HepG2 (cell line): ENCODE measurements at regions not wholly inside any gene's neighbourhood (a gene's known extent, or its start where the extent isn't known, plus 50 kb on each side); places are given as distances from the start of the nearest gene placed in this dataset.

Experiments
- ATAC-seq: fragments of 200-7000 bp; cut with Tn5 transposase; 3 replicates; pipeline ENCODE4 v1.9.1; 2020; ENCODE audit warnings: mild to moderate bottlenecking, moderate library complexity
- BruUV-seq: library from RNA; stranded (reverse); fragments of 400-500 nt; replicated peaks from 2 replicates; lab custom pipeline; 2021; lab: Mats Ljungman, UMichigan
- CTCF ChIA-PET: fragments of 300-600 bp; formaldehyde crosslinking; extraction: SDS; loops from one replicate; lab custom pipeline; 2021; ENCODE audit warnings: low total read pairs, inconsistent platforms, low intra/inter-chr PET ratio; lab: Yijun Ruan, JAX
- POLR2A ChIA-PET: fragments of 350-600 bp; sonication (Branson Sonifier 250); formaldehyde crosslinking; loops from one replicate; lab custom pipeline; 2020; ENCODE audit warnings: antibody characterized with exemption, inconsistent platforms; lab: Yijun Ruan, JAX
- DNase-seq: peaks from one replicate; pipeline ENCODE4 v3.0.0-alpha.2; 2015; ENCODE audit warnings: low spot score
- FAIRE-seq: peaks from 3 replicates; lab custom pipeline; 2011; peaks lifted over from hg19 to GRCh38; lab: Jason Lieb, UNC
- H2AFZ ChIP-seq: one replicate; pipeline ENCODE4 v1.6.1; 2011; ENCODE audit warnings: low read length, inconsistent platforms
- H3K27ac ChIP-seq: fragments of 300-600 bp; 3 replicates; pipeline ENCODE4 v1.8.0; 2011; ENCODE audit warnings: mixed run types, mild to moderate bottlenecking, mixed read lengths, low read length, inconsistent platforms; ENCODE audit not compliant: insufficient read depth; ENCODE audit errors: extremely low read length
- H3K27me3 ChIP-seq, 2 experiments: fragments of 200-600 bp in 1 of 2; 2 replicates in 1 of 2; 3 replicates in 1 of 2; pipeline versions ENCODE4 v1.6.0 to v1.8.0; 2011; ENCODE audit warnings: low read length in 2 of 2, mild to moderate bottlenecking in 2 of 2, moderate library complexity in 2 of 2, inconsistent platforms in 1 of 2; ENCODE audit not compliant: insufficient read depth in 2 of 2, control insufficient read depth in 1 of 2
- H3K36me3 ChIP-seq, 2 experiments: fragments of 200-600 bp in 1 of 2; replicated peaks in 1 of 2; 2 replicates in 1 of 2; 3 replicates in 1 of 2; pipeline versions ENCODE4 v1.5.1 to v1.8.0; 2011; ENCODE audit warnings: low read length in 2 of 2, inconsistent platforms in 1 of 2; ENCODE audit not compliant: insufficient read depth in 2 of 2, control insufficient read depth in 1 of 2
- H3K4me1 ChIP-seq: 2 replicates; pipeline ENCODE4 v1.5.1; 2012; ENCODE audit warnings: low read length, inconsistent platforms; ENCODE audit not compliant: insufficient read depth
- H3K4me2 ChIP-seq: 2 replicates; pipeline ENCODE4 v1.6.0; 2011; ENCODE audit warnings: low read depth, low read length, inconsistent platforms
- H3K4me3 ChIP-seq, 3 experiments: fragments of 200-600 bp in 1 of 3; sonication (generic), shearing (Covaris generic) in 1 of 3; replicated peaks in 1 of 3; 2 replicates each; pipeline ENCODE4 v1.5.1; 2011 to 2016; ENCODE audit warnings: low read length in 3 of 3, inconsistent platforms in 2 of 3, low read depth in 2 of 3, mild to moderate bottlenecking in 2 of 3, control low read depth in 1 of 3, mixed read lengths in 1 of 3; ENCODE audit not compliant: insufficient read depth in 1 of 3
- H3K79me2 ChIP-seq: one replicate; pipeline ENCODE4 v1.6.1; 2011; ENCODE audit warnings: low read length, inconsistent platforms; ENCODE audit not compliant: insufficient read depth
- H3K9ac ChIP-seq: 2 replicates; pipeline ENCODE4 v1.6.0; 2011; ENCODE audit warnings: mild to moderate bottlenecking, low read depth, low read length, inconsistent platforms; ENCODE audit not compliant: insufficient read depth
- H3K9me3 ChIP-seq: 2 replicates; pipeline ENCODE4 v1.5.1; 2012; ENCODE audit warnings: mild to moderate bottlenecking, low read length
- H4K20me1 ChIP-seq: 2 replicates; pipeline ENCODE4 v1.6.0; 2011; ENCODE audit warnings: inconsistent platforms, mild to moderate bottlenecking, low read length, moderate library complexity; ENCODE audit not compliant: insufficient read depth
- CHD2 ChIP-seq: IDR thresholded peaks from 2 replicates; pipeline ENCODE4 v1.6.1; 2011; ENCODE audit warnings: low read depth, low read length, improper control_type of control experiment
- HOXA5 ChIP-seq: sonication (generic); formaldehyde crosslinking; IDR thresholded peaks from 2 replicates; pipeline ENCODE4 v1.4.0; 2020; ENCODE audit warnings: missing genetic modification reagents
- NCOA1 ChIP-seq: sonication (generic); formaldehyde crosslinking; IDR thresholded peaks from 2 replicates; pipeline ENCODE4 v1.9.0; 2021; ENCODE audit warnings: missing genetic modification reagents
- PRMT3 ChIP-seq: sonication (generic); formaldehyde crosslinking; IDR thresholded peaks from 2 replicates; pipeline ENCODE4 v1.8.1; 2022; ENCODE audit warnings: low read depth, mild to moderate bottlenecking, moderate library complexity, missing genetic modification reagents, borderline replicate concordance
- PRPF4 ChIP-seq: fragments of 200-400 bp; formaldehyde crosslinking; IDR thresholded peaks from 2 replicates; pipeline ENCODE4 v1.6.1; 2016; ENCODE audit warnings: low read length, low read depth; ENCODE audit not compliant: poor library complexity, severe bottlenecking
- RCOR2 ChIP-seq: IDR thresholded peaks from 2 replicates; pipeline ENCODE4 v1.6.1; 2016; ENCODE audit warnings: missing biosample characterization, missing genetic modification reagents
- SP5 ChIP-seq: IDR thresholded peaks from 2 replicates; pipeline ENCODE4 v1.6.1; 2016; ENCODE audit warnings: low read depth, borderline replicate concordance
- TP53 ChIP-seq: sonication (generic); formaldehyde crosslinking; conservative IDR thresholded peaks from 2 replicates; pipeline ENCODE4 v1.4.0; 2020; ENCODE audit warnings: missing genetic modification reagents
- TRIM24 ChIP-seq: sonication (generic); formaldehyde crosslinking; IDR thresholded peaks from 2 replicates; pipeline ENCODE4 v1.8.0; 2022; ENCODE audit warnings: mild to moderate bottlenecking, missing genetic modification reagents
- ZBTB4 ChIP-seq: sonication (generic); formaldehyde crosslinking; IDR thresholded peaks from 2 replicates; pipeline ENCODE4 v1.4.0; 2020; ENCODE audit warnings: missing genetic modification reagents, mild to moderate bottlenecking, borderline replicate concordance
- ZNF12 ChIP-seq: sonication (generic); formaldehyde crosslinking; IDR thresholded peaks from 2 replicates; pipeline ENCODE4 v1.5.0; 2020; ENCODE audit warnings: missing genetic modification reagents
- ZNF317 ChIP-seq: sonication (generic); formaldehyde crosslinking; IDR thresholded peaks from 2 replicates; pipeline ENCODE4 v1.5.0; 2020; ENCODE audit warnings: mild to moderate bottlenecking, missing genetic modification reagents
- ZNF335 ChIP-seq: sonication (generic); formaldehyde crosslinking; IDR thresholded peaks from 2 replicates; pipeline ENCODE4 v1.4.0; 2020; ENCODE audit warnings: missing genetic modification reagents
- ZNF33A ChIP-seq: sonication (generic); formaldehyde crosslinking; IDR thresholded peaks from 2 replicates; pipeline ENCODE4 v1.5.1; 2020; ENCODE audit warnings: missing genetic modification reagents, mild to moderate bottlenecking, moderate library complexity, borderline replicate concordance
- WGBS: methylation state at CpG from one replicate; pipeline ENCODE4 v1.1.6; 2017; ENCODE audit warnings: low lambda C conversion rate; 5-methylcytosine and 5-hydroxymethylcytosine counted together
- in situ Hi-C: cut with HindIII; loops from 2 replicates; pipeline ENCODE4 v1.10.0; 2017; ENCODE audit warnings: low pct_unique_long_range_greater_than_20kb; ENCODE audit not compliant: extremely low pct_ligation_motif_present
- intact Hi-C: fragments of 100-400 bp; cut with micrococcal nuclease; formaldehyde crosslinking; loops from one replicate; pipeline ENCODE4 v1.10.0; 2022; ENCODE audit not compliant: unreplicated experiment

GRCh38 chr7:82579047-82579446, 135.5 kb upstream of the CACNA2D1 start:
- ATAC-seq (no peak), DNase-seq (no peak), FAIRE-seq (no peak)
- H3K9me3 ChIP-seq, result no peaks in the 10 kb centered on the region
- POLR2A ChIA-PET, result no interaction called here
- H3K27me3 ChIP-seq, result no peaks in the 10 kb centered on the region
- H4K20me1 ChIP-seq, result no peaks in the 10 kb centered on the region
- no peaks in the 10 kb centered on the region for H3K79me2 ChIP-seq
- in situ Hi-C loops (loop anchor here (10.0 kb wide), 1 partner anchor 534 kb away; no protein-coding TSS in a partner anchor), intact Hi-C loops (no loop called here)
- BruUV-seq, result no TSS peak
- TF ChIP-seq ZNF317 (CRISPR knock-in tag) (no peak), ZBTB4 (CRISPR knock-in tag) (no peak), HOXA5 (CRISPR knock-in tag) (no peak), RCOR2 (CRISPR knock-in tag) (no peak)
- H3K4me1 ChIP-seq, result no peaks in the 10 kb centered on the region
- H3K4me2 ChIP-seq, result no peak overlapping the region
- no peak overlapping the region for H3K4me3 ChIP-seq
- H3K36me3 ChIP-seq, result no peaks in the 10 kb centered on the region
- no peak overlapping the region for H3K9ac ChIP-seq
- no peak overlapping the region for H3K27ac ChIP-seq
- CTCF ChIA-PET, result no interaction called here
- 2% methylated on average over 3 of the region's 3 CpGs for WGBS
- no peak overlapping the region for H2AFZ ChIP-seq

GRCh38 chr7:82578430-82578829, 134.9 kb upstream of the CACNA2D1 start:
- Histone ChIP-seq H3K4me3 (no peak overlapping the region), H3K27ac (no peak overlapping the region), H4K20me1 (no peaks in the 10 kb centered on the region), H3K4me1 (no peaks in the 10 kb centered on the region), H3K36me3 (no peaks in the 10 kb centered on the region), H3K9ac (no peak overlapping the region), H3K9me3 (no peaks in the 10 kb centered on the region), H3K27me3 (no peaks in the 10 kb centered on the region), H3K4me2 (no peak overlapping the region), H3K79me2 (no peaks in the 10 kb centered on the region), H2AFZ (no peak overlapping the region)
- ChIA-PET POLR2A (no interaction called here), CTCF (no interaction called here)
- FAIRE-seq, result no peak
- 0% methylated on average over 1 of the region's 1 CpG for WGBS
- DNase-seq, result no peak
- TF ChIP-seq PRPF4 (no peak), TRIM24 (CRISPR knock-in tag) (no peak), NCOA1 (CRISPR knock-in tag) (no peak), CHD2 (no peak), PRMT3 (no peak), ZNF335 (CRISPR knock-in tag) (no peak), SP5 (CRISPR knock-in tag) (no peak), TP53 (no peak), ZNF33A (CRISPR knock-in tag) (no peak), ZNF12 (CRISPR knock-in tag) (no peak)
- in situ Hi-C loops (loop anchor here (10.0 kb wide), 1 partner anchor 534 kb away; no protein-coding TSS in a partner anchor), intact Hi-C loops (no loop called here)
- no TSS peak for BruUV-seq
- no peak for ATAC-seq
